Daoy (cell line): ENCODE measurements at regions not wholly inside any gene's neighbourhood (a gene's known extent, or its start where the extent isn't known, plus 50 kb on each side); places are given as distances from the start of the nearest gene placed in this dataset.

ENCODE experiments used
- DNase-seq: peaks from one replicate; pipeline ENCODE4 v3.0.0-alpha.2; 2015; ENCODE audit warnings: low read depth

DNA sequence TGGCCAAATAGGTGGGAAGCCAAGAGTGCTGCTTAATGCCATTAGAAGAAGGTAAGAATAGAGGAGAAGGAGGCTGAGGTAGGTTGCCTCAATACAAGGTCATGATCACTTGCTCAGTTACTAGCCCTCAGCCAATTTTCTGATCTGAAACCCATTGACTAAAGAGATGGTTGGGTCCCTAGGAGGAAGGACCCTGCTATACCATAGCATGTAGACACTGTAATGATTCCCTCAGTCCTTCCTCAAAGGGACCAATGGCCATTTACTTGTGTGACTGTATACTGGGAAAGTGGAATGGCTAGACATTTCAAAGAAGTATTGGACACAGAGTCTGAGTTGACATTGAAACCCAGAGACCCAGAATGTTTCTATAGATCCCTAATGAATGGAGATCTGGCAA lies 108.5 kb upstream of the MAP1B start:
- DNase-seq = no peak

DNA sequence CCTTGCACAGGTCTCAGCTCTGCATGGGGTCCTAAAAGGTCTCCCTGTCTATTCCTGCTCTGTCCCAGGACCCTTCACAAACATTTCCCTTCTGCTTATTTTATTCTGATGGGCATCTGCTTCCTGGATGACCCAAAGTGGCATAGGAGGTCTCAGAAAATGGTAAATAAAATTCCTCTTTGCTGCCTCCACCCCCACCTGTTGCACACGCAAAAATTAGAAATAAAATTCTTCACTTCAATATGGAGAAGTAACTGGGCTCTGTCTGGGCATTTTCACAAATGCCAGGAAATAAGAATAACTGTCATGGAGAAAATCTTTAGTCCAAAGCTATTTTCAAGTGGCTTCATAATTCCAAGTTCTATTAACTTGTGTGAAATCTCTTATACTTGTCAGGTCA lies 106.6 kb upstream of the MAP1B start:
- DNase-seq = no peak

DNA sequence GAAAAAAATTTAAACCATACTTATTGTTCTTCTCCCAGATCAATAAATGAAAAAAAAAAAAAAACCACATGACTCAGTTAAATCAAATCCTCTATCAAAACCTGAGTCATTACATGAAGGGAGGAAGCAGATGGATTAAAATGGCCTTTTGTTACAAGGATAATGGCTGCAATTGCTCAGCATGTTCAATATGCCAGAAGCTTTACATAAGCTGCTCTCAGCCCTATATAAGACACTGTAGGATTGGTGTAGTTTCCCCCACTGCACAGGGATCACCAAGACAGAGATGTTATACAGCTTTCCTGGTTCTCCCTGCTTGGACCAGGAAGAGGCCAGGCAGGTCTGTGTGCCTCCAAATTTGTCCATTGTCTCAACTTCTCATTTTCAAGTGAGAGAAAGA lies 101.6 kb upstream of the MAP1B start:
- DNase-seq = no peak

DNA sequence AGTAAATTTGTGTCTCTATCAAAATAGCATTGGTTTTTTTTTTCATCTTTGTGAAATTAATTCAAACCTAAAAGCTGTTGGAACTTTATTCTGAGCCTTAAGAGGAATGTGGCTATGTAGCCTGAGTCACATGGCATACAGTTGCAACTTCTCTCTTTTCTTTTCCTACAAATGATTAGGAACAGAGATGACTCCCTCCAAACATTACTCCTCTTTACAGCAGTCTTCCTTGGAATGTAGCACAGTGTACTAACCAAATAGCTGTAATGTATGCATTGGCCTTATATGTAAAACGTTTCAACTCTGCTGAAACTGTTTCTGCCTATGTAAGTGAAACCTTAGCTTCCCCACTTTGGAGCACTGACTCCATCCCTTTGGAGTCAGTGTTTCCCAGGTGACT lies 100.9 kb upstream of the MAP1B start:
- no peak for DNase-seq

DNA sequence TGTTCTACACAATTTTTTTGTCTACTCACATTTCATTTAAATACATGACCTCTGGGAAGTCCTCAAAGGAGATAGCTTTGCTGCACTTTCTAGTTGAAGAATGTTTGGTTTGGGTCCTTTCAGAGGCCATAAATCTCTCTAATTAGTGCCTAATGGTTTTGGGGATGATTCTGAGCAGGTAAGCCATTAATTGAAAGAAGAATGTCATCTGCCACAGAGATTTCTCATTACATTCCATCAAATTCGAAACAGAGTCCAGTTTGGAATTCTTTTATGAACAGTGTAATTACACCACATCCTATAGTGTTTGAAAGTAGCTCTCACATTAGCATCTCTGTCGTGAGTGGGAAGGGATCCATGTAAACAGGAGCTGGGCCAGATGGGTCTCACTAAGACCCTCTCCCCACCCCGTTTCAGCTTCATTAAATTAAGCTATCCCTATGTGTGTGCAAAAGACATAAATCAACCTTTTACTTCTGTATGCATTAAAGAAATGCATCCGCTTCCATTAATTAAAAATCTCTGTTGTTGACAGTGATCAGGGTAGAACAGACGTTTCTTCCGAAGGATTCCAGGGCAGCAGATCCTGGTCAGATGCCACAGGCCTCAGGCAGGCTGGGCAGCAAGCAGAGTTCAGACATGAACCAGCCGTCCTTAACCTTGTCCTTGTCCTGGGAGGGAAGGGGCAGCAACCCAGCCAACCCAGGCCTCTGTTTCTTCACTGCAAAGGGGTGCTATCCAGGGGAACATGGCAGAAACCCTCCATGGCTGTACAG lies 99.8 kb upstream of the MAP1B start:
- no peak for DNase-seq

DNA sequence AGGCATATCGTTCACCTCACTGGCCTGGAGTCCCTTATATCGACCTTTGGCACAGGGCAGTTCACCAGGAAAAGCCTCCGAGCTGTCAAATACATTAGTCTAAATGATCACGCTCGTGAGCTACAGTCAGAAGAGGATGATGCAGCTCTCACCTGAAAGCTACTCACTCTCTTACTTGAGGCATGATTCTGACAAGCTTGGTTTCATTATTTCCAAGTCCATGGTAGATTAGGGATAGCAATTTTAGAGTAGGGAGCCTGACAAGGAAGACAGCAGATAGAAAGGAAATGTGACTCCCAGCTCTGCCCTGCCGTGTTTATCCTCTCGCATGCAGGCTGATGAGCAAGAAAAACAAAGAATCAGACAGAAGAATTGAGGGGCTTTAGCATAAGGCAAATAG lies 98.0 kb upstream of the MAP1B start:
- DNase-seq = no peak

DNA sequence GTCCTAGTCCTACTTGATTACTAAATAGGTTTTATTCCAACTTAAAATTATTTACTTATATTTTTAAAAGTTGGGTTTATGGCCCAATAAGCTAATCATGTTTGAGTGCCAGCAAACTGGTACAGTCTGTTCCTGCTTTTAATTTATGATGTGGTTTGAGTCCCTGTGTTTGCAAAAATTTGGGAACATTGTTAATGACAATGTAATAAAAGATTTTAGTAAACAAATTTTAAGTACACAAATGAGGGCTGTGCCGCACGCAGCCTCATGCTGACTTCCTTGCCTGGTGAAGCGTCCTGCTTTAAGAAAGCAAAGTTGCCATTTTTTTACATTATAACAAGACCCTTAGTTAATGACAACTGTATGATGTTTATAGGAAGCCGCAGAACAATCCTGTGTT lies 96.8 kb upstream of the MAP1B start:
- DNase-seq = no peak

DNA sequence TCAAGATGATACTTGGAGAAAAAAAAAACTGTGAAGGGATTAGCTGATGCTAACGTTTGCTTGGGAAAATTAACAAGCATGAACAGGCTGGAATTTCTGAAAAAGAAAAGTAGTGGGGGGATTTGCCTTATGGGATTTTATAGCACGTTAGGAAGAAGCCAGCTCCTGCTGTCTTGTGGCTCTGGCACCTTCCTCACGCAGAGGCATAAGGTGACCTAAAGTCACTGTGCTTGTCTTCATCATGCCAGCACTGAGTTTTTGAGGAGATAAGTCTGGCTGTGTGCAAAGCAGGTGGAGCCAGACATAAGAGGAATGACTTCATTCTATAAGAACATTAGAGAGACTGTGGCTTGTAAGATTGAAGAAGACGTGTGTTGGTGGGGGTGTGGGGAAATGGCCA lies 94.4 kb upstream of the MAP1B start:
- no peak for DNase-seq

DNA sequence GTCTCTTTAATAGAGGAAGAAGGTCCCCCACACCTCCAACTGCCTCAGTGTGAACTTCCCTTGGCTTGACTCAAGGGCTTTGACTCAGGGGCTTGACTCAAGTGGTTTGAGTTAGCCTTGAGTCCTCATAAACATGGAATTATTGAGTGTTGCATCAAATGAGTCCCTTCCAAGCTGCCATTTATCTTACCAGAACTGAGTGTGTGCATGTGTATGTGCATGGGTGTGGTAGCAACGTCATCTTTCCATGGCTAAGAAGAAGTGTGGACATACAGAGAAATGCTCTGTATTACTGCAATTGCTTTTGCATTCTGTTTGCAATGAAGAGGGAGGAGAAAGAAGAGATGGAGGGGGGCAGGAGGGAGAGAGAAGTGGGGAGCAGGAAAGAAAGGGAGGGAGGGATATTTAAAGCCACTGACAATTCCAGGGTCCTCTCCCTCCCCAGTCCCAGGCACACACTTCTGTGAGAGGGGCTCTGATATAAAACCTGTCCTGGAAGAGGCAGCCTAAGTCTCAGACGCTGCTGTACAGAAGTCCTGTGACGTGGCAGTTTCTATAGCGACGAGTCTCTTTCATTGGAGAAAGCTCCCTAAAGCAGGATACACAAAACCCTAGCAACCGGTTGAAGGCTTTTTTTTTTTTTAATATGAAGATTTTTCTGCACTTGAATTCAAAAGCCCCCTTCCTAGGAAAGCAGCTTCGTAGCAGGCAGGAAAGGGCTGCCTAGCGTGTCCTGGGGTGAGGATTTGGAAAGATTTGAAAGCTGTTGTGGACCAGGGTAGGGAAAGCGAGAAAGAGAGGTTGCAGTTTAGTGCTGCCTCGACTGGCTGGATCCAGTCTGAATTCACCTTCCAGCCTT lies 93.3 kb upstream of the MAP1B start:
- DNase-seq = no peak

DNA sequence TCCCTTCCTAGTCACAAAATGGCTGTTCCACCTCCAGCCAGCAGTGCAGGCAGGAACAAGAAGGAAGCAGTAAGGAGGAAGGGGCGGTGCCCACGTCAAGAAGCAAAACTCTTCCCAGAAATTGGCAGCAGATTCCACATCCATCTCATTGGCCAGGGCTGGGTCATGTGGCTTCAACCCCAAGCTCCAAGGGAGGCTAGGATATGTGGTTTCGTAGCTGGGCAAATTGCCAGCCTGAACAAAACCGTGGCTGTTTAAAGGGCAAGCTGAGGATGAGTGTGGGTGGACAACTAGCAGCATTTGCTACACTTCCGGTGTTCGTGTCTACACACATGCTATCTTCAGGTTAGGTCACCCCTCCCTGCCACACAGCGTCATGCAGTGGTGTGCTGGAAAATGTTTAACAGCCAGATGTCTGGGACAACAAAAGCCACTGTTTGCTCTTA lies 92.1 kb upstream of the MAP1B start:
- peak; percentile 84 for DNase-seq

DNA sequence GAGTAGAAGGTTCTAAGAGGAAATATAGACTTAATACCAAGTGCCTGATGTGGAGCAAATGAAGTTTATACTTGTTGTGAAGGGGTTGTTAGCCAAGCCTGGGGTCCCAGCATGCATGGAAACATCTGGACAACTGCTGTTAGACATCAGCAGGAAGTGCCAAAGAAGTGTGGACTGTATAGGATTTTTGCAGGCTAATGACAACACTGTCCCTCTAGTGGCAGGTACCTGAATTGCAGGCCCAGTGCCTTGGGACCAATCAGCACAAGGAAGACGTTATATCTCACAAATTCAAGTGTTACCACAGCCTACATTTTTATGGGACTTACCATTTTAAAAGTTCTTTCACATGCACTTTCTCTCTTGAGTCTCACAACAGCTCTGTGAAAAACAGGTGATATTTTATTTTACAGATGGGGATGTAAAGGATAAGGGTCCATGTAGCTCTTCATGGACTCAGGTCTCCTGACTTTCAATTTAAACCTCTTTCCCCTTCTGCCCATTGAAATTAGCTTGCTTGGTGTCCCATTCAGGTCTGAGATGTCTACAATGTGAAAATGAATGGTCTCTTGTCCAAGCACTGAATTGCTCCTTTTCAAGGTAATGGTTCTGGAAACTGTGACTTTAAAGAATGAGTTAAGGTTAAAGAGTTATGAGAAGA lies 89.0 kb upstream of the MAP1B start:
- DNase-seq = peak; percentile 47

DNA sequence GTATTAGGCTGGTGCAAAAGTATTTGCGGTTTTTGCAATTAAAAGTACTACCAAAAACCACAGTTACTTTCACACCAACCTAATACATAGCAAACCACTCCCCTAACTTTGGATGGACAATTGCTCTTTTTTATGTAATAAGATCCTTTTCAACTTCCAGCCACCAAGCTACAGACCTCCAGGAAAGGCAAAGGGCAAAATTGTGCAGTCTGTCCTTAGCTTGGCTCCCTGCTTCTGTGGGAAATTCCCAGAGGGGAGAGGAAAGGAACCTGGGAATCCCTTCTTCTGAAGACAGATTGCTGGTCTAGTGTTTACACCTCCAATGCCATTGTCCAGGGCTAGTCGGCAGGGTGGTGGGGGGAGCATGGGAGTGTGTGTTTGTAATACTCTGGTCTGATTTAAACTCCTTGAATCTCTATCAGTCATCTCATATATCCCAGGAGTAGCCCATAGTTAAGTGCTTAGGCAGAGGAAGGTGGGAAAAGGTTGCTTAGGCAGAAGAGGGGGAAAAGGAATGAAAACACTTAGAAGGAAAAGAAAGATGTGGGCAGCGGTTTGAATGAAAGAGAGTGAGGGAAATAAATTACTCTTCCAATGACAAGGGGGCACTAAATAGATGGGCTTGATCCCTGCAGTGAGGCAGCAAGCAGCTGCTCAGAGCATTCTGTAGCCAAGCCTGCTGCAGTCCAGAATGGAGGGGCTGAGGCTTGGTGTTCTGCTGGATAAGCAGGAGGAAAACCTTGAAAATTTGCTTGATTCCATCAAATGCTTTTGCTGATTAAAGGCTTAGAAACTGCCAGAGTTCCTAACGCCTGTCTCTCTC lies 86.9 kb upstream of the MAP1B start:
- DNase-seq = no peak

DNA sequence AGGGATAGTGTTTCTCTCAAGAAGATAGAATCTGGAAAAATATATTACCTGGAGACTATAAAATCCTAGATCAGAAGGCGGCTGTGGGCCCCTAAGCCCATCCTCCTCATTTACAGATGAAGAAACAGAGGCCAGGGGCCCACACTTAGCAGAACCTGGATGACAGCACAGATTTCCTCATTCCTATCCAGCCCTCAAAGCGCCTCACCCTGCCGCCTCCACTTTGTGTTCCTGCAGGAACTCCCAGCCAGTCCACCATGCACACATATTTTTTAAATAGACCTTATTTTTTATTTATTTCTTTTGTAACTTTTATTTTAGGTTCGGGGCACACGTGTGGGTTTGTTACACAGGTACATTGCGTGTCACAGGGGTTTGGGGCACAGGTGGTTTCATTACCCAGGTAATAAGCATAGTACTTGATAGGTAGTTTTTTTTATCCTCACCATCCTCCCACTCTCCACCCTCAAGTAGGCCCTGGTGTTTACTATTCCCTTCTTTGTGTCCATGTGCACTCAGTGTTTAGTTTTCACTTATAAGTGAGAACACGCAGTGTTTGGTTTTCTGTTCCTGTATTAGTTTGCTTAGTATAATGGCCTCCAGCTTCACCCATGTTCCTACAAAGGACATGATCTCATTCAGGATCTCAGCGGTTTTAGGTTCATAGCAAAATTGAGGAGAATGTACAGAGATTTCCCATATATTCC lies 85.5 kb upstream of the MAP1B start:
- DNase-seq = no peak

DNA sequence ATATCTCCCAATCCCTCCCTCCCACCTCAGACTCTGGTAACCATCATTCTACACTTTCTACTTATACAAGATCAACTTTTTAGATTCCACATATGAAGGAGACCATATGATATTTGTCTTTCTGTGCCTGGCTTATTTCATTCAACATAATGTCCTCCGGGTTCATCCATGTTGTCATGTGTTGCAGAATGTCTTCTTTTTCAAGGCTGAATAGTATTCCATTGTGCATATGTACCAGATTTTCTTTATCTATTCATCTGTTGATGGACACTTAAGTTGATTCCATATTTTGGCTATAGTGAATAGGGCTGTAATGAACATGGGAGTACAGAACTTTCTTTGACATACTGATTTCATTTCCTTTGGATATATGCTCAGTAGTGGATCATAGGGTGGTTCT lies 78.9 kb upstream of the MAP1B start:
- DNase-seq = no peak

DNA sequence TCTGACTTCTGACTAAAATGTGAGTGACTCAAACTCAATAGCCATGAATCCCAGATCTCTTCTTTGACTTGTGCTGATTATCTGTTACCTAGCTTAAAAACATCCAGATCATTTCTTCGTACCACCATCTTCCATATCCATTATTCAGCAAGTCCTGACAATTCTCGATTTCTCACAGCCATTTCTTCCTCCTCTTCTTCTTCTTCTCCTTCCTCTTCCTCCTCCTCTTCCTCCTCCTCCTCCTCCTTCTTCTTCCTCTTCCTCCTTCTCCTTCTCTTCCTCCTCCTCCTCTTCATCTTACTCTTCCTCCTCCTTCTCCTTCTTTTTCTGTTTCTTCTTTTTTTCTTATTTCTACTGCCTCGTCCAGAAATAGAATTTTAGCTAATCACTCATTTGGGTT lies 77.0 kb upstream of the MAP1B start:
- DNase-seq = no peak

DNA sequence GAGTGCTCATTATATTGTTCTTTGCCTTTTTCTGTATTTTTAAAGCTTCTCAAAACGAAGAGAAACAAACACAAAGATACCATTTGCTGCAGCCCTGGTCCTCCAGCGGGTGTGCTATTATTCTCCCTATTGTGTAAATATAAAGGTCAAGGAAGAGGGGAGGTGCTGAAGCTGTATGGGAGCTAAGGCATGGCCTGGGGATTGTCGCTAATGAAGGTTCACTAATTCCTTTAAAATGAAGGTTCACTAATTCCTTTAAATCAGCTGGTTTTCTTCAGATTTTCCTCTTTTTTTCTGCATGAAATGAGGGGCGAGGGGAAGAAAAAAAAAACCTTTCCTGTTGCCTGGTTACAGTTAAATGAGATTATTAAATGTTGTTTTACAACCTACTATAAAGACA lies 74.5 kb upstream of the MAP1B start:
- DNase-seq = no peak

DNA sequence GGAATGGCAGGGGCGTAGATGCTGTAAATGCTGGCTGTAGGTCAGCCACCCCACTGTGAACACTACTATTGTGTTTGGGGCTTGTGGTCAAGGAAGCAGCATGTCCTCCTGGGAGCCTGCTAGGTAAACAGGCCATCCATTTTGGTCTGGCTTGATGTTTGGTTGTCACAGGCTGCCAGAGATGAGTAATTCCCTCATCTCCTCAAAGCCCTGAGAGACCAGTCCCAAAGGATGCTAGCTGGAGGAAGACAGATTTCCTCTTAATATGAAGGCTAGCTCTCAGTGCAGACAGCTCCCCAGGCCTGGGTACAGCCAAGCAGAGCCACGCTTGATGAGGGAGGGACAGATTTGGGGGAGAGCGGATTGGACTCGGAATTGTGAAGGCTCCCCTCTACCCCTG lies 72.5 kb upstream of the MAP1B start:
- peak; percentile 7 for DNase-seq

DNA sequence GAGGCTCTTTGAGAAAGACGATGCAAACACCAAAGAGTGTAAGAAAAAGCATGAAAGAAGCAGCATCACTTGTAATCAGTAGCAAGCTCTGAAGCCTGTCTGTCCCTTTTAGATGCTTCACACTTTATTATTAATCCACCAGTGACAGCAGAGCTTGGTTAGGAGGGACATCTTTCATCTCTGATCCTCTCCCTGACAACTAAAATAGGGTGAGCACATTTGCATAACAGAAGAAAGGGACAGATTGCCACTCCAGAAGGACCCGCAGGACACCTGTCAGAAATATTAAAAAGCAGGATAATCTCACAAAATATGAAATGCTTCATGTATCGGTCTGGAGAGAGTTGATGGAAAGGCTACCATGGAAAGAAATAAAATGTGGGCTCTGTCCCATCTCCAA lies 71.4 kb upstream of the MAP1B start:
- DNase-seq = no peak

DNA sequence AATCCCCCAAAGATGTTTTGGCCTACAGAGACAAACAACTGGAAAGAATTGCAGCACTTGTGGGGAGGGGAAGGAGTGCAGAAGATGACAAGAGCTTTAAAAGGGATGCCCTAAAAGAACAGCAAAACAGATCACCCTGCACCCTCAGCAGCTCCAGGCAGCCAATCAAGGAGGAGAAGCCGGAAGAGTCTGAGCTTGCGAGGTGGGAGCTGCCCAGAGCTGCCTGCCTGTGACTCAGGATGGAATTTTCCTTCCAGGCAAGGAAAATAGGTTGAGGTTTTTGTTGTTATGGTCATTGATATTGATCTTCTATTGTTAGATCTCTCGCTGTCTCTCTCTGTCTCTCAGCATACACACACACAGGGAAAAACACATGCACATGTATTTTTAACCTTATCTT lies 70.3 kb upstream of the MAP1B start:
- peak; percentile 39 for DNase-seq

DNA sequence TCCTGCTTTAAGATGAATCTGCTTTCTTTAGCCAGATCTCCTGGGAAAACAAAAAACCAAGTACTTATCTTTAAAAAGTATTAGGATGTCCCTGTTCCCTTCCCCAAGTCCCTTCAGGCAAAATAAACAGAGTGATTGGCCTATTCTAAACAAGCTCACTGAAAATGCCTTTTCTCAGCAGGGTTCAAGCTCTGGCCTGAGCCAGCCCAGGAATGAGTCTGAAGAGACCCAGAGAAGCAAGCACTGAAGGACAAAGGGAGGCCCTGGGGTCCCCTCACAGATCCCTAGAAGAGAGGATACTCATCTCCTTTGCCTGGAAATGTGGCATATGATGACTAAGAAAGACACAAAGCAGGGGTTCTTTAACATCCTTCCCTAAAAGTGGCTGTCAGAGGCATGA lies 66.8 kb upstream of the MAP1B start:
- DNase-seq = no peak

DNA sequence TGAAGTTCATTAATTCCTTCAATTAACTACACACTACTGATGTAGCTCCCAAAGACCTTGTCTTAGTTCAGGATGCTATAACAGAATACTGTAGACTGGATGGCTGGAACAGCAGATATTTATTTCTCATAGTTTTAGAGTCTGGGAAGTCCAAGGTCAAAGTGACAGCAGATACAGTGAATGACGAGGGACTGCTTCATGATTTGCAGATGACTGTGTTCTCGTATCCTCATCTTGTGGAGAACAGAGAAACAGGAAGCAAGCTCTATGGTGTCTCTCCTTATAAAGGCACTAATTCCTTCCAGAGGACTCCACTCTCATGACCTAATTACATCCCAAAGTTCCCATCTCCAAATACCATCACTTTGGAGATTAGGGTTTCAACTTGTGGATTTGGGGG lies 65.6 kb upstream of the MAP1B start:
- DNase-seq = no peak
